Rectal smooth muscle tissue (tissue), 1 donor: ENCODE measurements at regions not wholly inside any gene's neighbourhood (a gene's known extent, or its start where the extent isn't known, plus 50 kb on each side); places are given as distances from the start of the nearest gene placed in this dataset.

Source experiments
- H3K27ac ChIP-seq: one replicate; pipeline ENCODE4 v1.7.0; 2013; ENCODE audit warnings: low read depth, low read length, inconsistent platforms
- H3K27me3 ChIP-seq: one replicate; pipeline ENCODE4 v1.7.0; 2013; ENCODE audit warnings: low read length; ENCODE audit not compliant: control insufficient read depth, insufficient read depth
- H3K36me3 ChIP-seq: one replicate; pipeline ENCODE4 v1.7.0; 2013; ENCODE audit warnings: low read length; ENCODE audit not compliant: control insufficient read depth, insufficient read depth
- H3K4me1 ChIP-seq: one replicate; pipeline ENCODE4 v1.7.0; 2013; ENCODE audit warnings: low read length; ENCODE audit not compliant: control insufficient read depth, insufficient read depth
- H3K4me3 ChIP-seq: one replicate; pipeline ENCODE4 v1.7.0; 2013; ENCODE audit warnings: low read length
- H3K9ac ChIP-seq: one replicate; pipeline ENCODE4 v1.7.0; 2013; ENCODE audit warnings: low read length

- no peak overlapping the region for H3K4me3 ChIP-seq
- H3K27ac ChIP-seq: no peak overlapping the region
- no peaks in the 10 kb centered on the region for H3K4me1 ChIP-seq
- H3K27me3 ChIP-seq: no peaks in the 10 kb centered on the region
- H3K9ac ChIP-seq: no peak overlapping the region
- no peaks in the 10 kb centered on the region for H3K36me3 ChIP-seq
Measured at GRCh38 chr4:24337451-24338190, 246.7 kb downstream of the DHX15 start.

GRCh38 chr4:24335616-24336015 is 248.7 kb downstream of the DHX15 start:
- no peak overlapping the region for H3K27ac ChIP-seq
- H3K4me1 ChIP-seq: no peaks in the 10 kb centered on the region
- no peak overlapping the region for H3K9ac ChIP-seq
- no peaks in the 10 kb centered on the region for H3K27me3 ChIP-seq
- H3K4me3 ChIP-seq: no peak overlapping the region
- no peaks in the 10 kb centered on the region for H3K36me3 ChIP-seq

GRCh38 chr4:24334906-24335305 is 249.4 kb downstream of the DHX15 start:
- Histone ChIP-seq H3K27me3 (no peaks in the 10 kb centered on the region), H3K36me3 (no peaks in the 10 kb centered on the region), H3K4me1 (no peaks in the 10 kb centered on the region), H3K9ac (no peak overlapping the region), H3K27ac (no peak overlapping the region), H3K4me3 (no peak overlapping the region)

GRCh38 chr4:24330573-24330972 is 253.8 kb downstream of the DHX15 start:
- no peak overlapping the region for H3K4me3 ChIP-seq
- H3K27me3 ChIP-seq: no peaks in the 10 kb centered on the region
- no peaks in the 10 kb centered on the region for H3K4me1 ChIP-seq
- H3K9ac ChIP-seq: no peak overlapping the region
- no peaks in the 10 kb centered on the region for H3K36me3 ChIP-seq
- no peak overlapping the region for H3K27ac ChIP-seq

- Histone ChIP-seq H3K4me3 (no peak overlapping the region), H3K9ac (no peak overlapping the region), H3K27ac (no peak overlapping the region), H3K27me3 (no peaks in the 10 kb centered on the region), H3K4me1 (no peaks in the 10 kb centered on the region), H3K36me3 (no peaks in the 10 kb centered on the region)
Measured at GRCh38 chr4:24330172-24330571, 254.2 kb downstream of the DHX15 start.

GRCh38 chr4:24328711-24329110 is 255.6 kb downstream of the DHX15 start:
- no peak overlapping the region for H3K27ac ChIP-seq
- H3K36me3 ChIP-seq: no peaks in the 10 kb centered on the region
- no peaks in the 10 kb centered on the region for H3K27me3 ChIP-seq
- no peak overlapping the region for H3K9ac ChIP-seq
- H3K4me3 ChIP-seq: no peak overlapping the region
- no peaks in the 10 kb centered on the region for H3K4me1 ChIP-seq

- Histone ChIP-seq H3K27me3 (no peaks in the 10 kb centered on the region), H3K4me3 (no peak overlapping the region), H3K36me3 (no peaks in the 10 kb centered on the region), H3K4me1 (no peaks in the 10 kb centered on the region), H3K27ac (no peak overlapping the region), H3K9ac (no peak overlapping the region)
Measured at GRCh38 chr4:24328310-24328709, 256.0 kb downstream of the DHX15 start.

GRCh38 chr4:24322995-24323394 is 261.4 kb downstream of the DHX15 start:
- no peaks in the 10 kb centered on the region for H3K27me3 ChIP-seq
- no peaks in the 10 kb centered on the region for H3K4me1 ChIP-seq
- H3K4me3 ChIP-seq: no peak overlapping the region
- H3K9ac ChIP-seq: no peak overlapping the region
- no peak overlapping the region for H3K27ac ChIP-seq
- H3K36me3 ChIP-seq: no peaks in the 10 kb centered on the region

- no peaks in the 10 kb centered on the region for H3K36me3 ChIP-seq
- no peaks in the 10 kb centered on the region for H3K27me3 ChIP-seq
- no peak overlapping the region for H3K9ac ChIP-seq
- H3K4me1 ChIP-seq: no peaks in the 10 kb centered on the region
- no peak overlapping the region for H3K4me3 ChIP-seq
- H3K27ac ChIP-seq: no peak overlapping the region
Measured at GRCh38 chr4:24322511-24322910, 261.8 kb downstream of the DHX15 start.

GRCh38 chr4:24321616-24322015 is 262.7 kb downstream of the DHX15 start:
- Histone ChIP-seq H3K27ac (no peak overlapping the region), H3K9ac (no peak overlapping the region), H3K4me3 (no peak overlapping the region), H3K4me1 (no peaks in the 10 kb centered on the region), H3K36me3 (no peaks in the 10 kb centered on the region), H3K27me3 (no peaks in the 10 kb centered on the region)

GRCh38 chr4:24321131-24321530 is 263.2 kb downstream of the DHX15 start:
- no peak overlapping the region for H3K27ac ChIP-seq
- H3K27me3 ChIP-seq: no peaks in the 10 kb centered on the region
- H3K4me1 ChIP-seq: no peaks in the 10 kb centered on the region
- no peak overlapping the region for H3K4me3 ChIP-seq
- no peaks in the 10 kb centered on the region for H3K36me3 ChIP-seq
- no peak overlapping the region for H3K9ac ChIP-seq

GRCh38 chr4:24319387-24319786 is 265.0 kb downstream of the DHX15 start:
- no peak overlapping the region for H3K27ac ChIP-seq
- no peaks in the 10 kb centered on the region for H3K27me3 ChIP-seq
- no peaks in the 10 kb centered on the region for H3K4me1 ChIP-seq
- no peak overlapping the region for H3K9ac ChIP-seq
- H3K4me3 ChIP-seq: no peak overlapping the region
- no peaks in the 10 kb centered on the region for H3K36me3 ChIP-seq

- no peak overlapping the region for H3K27ac ChIP-seq
- H3K4me1 ChIP-seq: no peaks in the 10 kb centered on the region
- no peaks in the 10 kb centered on the region for H3K36me3 ChIP-seq
- no peak overlapping the region for H3K4me3 ChIP-seq
- no peak overlapping the region for H3K9ac ChIP-seq
- no peaks in the 10 kb centered on the region for H3K27me3 ChIP-seq
Measured at GRCh38 chr4:24315056-24315455, 269.3 kb downstream of the DHX15 start.
